SHP77 treated with DMSO at 0.1 percent for 48 hours (cell line): ENCODE measurements at regions not wholly inside any gene's neighbourhood (a gene's known extent, or its start where the extent isn't known, plus 50 kb on each side); places are given as distances from the start of the nearest gene placed in this dataset.

ENCODE experiments used
- DNase-seq: peaks from one replicate; lab custom pipeline; 2025; lab: John Stamatoyannopoulos, UW

- DNase-seq: no peak
These were observed 260.4 kb downstream of the GALC start for GRCh38 chr14:87732562-87732961.

GRCh38 chr14:87725318-87725717, 267.7 kb downstream of the GALC start:
- no peak for DNase-seq

DNA sequence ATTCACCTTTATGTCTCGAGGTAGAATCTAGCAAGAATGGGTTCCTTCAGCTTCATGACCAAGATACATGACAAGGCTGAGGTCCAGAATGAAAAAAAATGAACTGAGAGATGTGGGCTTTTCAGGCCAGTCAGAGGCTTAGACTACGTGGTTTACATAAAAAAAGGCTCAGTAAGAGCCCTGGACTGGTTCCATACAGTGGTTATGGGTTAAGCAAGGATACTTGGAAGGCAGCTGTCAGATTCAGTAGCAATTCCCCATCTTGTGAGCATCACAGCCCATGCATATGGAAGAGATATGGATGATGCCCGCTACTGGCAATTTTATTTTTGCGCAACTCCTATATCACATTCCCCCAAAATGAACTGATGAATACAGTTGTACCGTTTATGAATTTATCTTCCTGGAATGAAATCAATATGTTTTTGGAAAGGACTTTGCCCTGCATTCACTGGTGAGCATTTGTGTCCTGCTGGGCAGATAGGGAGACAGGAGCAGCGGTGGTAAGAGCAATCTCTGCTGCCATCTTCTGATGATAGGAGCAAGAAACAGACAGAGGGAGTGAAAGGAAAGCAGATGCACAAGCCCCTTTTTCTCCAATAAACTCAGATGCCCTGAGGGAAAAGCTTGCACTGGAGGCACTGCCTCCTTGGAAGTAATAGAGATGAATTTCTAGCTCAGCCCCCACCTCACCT, 280.4 kb downstream of the GALC start:
- DNase-seq: no peak

- DNase-seq: no peak
These were observed 287.5 kb downstream of the GALC start for GRCh38 chr14:87705439-87705896.

DNA sequence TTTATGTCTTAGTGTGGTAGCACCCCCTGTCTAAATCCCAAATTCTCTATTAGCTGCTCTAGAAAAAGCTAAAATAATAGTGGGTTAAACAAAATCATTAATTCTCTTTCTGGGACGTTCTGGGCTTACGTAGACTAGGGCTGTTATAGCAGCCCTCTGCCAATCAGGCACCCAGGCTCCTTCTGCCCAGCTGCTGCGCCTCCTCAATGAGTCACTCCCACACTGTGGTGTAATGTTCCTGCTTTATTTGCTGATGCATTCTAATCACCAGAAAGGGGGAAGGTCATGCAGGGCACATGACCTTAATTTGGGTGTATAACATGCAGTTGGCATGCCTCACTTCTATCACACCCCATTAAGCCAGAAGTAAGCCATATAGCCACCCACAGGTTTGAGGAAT, 294.5 kb downstream of the GALC start:
- no peak for DNase-seq

DNA sequence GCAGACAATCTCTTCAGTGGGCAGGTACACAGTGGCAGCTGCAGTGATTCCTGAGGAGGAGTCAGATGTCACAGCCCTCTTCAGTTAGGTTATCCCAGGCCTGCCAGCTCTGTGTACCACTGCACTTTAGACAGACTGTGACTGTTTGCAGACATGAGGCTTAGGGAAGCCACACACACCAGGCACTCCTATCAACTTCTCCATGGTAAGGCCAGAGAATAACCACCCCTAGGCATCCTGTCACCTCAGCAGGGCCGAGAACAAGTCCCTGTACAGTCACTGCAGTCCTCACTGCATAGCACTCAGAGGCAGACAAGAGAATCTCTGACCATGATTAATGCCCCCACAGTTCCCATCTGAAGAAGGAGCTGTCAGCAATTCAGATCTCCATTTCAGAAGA, 296.5 kb downstream of the GALC start:
- peak; percentile 34 for DNase-seq

DNA sequence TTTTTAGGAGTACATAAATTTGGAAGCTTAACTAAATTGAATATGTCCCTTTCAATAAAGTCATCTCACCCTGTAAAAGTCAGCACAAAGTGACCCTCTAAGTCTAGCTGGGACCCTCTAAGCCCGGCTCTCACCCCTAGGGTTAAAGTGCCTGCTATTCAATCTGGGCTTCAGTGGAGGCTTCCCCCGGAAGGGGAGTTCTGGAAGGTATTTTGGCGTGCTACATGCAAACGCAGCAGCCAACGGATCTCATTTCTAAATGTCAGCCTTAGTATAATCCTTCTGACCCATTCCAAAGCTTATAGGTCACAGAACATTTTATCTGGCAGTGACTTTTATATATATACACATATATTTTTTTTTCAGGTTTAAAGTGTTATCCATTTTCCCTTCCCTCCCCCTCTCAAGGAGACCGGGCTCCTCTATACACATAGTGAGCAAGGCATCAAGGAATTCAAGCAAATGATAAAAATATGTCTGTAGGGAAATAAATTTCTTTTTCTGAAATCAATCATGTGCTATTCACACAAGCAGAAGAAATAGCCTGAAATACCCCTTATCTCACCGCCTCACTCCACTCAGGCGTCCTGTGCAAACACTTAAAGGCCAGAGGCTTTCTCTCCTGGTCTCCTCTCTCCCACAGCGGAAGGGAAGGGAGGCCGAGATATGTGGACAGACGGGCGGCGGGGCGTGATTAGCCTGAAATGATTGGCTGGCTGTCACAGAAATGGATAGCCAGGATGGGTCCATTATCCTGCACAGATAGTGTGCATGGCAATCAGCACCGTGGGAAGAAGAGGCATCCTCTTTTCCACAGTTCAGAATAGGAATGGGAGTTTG, 301.7 kb downstream of the GALC start:
- DNase-seq: peak; percentile 16

DNA sequence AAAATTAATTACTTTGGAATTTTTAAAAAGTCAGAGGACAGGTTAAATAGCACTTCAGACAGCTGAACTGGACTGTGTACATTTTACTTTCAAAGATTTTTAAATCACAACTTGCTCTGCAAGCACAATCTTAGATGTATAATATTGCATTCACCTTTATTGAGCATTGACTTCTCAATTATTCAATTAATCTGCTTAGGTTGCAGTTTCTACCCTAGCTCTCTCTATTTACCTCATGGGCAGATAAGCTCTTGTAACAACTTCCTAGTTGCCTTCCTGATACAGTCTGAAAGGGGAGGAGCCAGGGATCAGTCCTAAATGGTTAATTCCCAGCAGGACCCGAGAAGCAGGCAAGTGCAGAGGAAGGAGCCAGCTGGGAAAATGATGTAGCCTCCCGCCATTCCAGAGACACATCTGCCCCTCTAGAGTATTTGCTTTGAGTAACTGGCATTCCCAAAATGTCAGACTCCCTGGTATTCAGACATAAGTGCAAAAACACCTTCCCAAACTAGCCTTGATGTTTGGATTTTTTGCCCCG, 302.8 kb downstream of the GALC start:
- DNase-seq: no peak

- DNase-seq: no peak
These were observed 304.5 kb downstream of the GALC start for GRCh38 chr14:87688524-87688923.

DNA sequence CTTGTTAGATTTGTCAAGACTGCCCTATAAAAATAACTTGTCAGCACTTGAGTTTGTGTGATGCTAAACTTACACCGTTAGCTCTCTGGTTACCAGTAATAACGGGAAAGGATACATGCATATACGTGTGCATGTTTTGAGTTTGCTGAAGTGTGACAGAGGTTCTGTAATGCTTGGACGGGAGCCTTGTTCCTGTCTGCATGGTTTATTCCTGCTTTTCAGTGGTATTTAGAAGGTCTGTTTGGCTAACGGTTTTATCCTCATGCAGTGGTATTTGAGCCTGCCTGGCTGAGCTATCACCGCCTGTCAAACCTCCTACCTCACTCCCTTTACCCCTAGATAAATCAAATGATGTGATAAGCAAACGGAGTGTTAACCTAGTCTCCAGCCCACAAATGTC, 305.6 kb downstream of the GALC start:
- no peak for DNase-seq

DNA sequence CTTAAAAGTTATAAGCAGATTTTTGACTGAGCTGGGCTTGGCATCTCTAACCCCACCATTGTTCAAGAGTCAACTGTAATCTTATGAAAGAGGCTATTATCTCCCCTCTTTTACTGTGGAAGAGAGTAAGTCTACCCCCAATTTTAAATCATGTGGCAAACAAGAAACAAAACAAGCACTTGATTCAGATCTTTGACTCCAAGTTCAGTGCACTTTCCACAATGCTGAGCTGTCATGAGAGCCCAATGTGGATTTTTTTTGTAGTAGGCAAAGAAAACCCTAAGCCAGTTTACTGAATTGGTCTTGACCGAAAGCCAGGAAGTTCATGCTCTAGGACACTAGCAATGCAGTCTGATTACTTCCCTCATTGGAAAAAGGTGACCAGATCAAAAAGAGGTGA, 306.2 kb downstream of the GALC start:
- DNase-seq: no peak

- DNase-seq: no peak
These were observed 313.1 kb downstream of the GALC start for GRCh38 chr14:87679866-87680265.

GRCh38 chr14:87678624-87679023, 314.4 kb downstream of the GALC start:
- DNase-seq: no peak

DNA sequence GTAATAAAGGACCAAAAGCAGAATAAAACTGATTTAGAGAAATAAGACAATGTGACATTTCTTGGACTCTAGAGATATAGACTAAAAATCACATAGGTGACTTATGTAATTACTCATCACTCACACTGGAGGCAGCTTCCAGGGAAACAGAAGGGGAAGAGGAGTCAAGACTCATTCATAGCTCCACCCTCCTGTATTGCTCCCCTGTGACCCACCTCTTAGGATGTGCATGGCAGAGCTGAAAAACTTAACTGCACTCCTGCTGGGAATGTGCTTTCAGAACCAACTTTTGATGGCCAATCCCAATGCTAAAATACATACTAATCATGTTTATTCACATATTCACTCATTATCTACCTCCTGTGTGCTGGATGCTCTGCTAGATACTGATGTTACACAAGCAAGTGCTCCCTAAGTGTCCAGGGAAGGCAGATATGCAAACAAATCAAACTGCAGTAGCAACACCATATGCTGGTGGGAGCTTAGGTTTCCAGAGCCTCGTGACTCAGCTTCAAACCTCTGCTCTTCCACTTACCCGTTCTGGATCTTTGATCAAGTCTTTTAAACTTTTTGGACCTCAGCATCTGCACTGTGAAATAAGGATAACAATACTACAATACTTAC, 316.1 kb downstream of the GALC start:
- no peak for DNase-seq

DNA sequence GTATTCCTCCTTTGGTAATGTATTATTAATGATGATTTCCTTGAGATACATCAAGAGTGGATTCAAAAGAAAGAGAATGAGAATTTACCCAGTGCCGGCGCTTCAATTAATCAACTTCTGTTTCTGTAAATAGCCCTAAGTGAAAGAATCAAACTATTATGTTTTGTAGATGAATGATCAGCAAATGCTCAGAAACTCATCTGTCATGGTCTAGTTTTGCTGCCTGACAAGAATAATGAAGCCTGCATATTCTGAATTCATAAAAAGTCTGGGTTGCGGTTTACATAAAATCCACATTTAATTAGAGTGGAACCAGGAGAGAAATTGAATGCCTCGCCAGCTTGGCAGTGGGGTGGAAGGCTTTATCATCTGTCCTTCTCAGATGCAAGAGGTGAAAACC, 325.3 kb downstream of the GALC start:
- DNase-seq: no peak

- no peak for DNase-seq
These were observed 336.7 kb downstream of the GALC start for GRCh38 chr14:87656315-87656714.

GRCh38 chr14:87652278-87652677, 340.7 kb downstream of the GALC start:
- no peak for DNase-seq

DNA sequence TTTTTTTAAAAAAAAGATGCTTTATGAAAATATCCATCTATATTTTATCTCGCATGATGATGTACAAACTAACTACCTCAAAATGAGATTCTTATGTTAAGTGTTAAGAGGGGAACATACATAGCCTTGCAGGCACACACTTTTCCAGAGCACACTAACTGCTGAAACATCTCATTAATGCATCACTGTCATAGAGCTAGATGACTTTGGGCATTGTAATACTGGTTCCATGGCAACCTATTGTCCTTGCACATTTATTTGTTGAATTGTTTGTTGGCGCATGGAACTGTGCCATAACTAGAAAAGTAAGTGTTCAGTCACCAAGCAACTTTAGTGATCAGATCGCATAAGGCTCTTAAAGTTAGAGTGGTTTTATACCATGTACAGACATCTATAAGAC, 348.3 kb downstream of the GALC start:
- no peak for DNase-seq

- no peak for DNase-seq
These were observed 350.0 kb downstream of the GALC start for GRCh38 chr14:87643005-87643404.

GRCh38 chr14:87640553-87640952, 352.4 kb downstream of the GALC start:
- no peak for DNase-seq

- no peak for DNase-seq
These were observed 354.8 kb downstream of the GALC start for GRCh38 chr14:87638196-87638595.

GRCh38 chr14:87635442-87635841, 357.5 kb downstream of the GALC start:
- DNase-seq: no peak

DNA sequence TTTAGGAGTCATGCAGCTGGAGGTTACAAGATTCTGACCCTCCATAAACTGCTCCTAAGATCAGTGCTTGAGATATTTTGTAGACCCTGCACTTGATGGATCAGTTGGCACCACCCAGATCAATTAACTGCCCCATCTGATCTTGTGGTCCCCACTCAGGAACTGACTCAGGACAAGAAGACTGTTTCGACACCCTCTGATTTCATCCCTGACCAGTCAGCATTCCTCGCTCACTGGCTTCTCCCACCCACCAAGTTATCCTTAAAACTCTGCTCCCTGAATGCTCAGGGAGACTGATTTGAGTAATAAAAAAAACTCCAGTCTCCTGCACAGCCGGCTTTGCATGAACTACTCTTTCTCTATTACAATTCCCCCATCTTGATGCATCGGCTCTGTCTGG, 360.2 kb downstream of the GALC start:
- DNase-seq: no peak
